ENCODE measurements at regions not wholly inside any gene's neighbourhood (a gene's known extent, or its start where the extent isn't known, plus 50 kb on each side); places are given as distances from the start of the nearest gene placed in this dataset.
"Not testable (repeated sequence)": the region's sequence is repeated elsewhere in the genome, so short reads cannot be mapped to it uniquely, and the experiment has no call there.

GRCh38 chr19:37303591-37304171, 67.2 kb upstream of the ZNF527 start:
- DNase-seq: no peak

DNA sequence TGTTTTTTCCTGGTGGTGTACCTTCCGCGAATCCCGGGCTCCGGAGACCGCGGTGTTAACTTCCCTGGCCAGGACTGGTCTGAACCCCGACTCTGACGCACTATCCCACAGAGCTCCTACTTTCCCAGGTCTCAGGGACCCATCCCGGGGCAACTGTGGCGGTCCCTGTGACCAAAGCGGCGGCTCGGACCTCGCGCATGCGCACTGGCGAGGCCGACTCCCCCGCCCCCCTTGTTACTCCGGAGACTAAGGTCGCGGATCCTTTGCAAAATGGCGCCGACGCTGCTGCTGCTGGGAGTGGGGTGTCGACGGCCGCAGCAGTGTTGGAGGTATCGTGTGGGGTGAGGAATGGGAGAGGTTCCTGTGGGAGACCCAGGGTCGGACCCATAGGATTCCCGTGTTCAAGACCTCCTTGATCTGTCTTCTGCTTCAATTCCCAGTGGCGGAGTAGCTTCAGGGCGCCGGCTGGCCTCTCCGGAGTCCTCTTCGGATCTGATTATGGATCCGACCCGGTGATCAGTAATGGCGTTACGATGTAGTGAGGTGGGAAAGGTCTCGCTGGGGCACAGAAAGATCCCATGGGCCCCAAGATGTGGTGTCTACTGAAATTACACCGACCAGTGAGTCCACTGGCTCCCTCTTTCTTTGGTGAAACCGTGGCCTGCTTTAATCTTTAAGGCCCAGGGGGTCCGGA, 66.6 kb upstream of the ZNF527 start:
- no peak for DNase-seq

DNA sequence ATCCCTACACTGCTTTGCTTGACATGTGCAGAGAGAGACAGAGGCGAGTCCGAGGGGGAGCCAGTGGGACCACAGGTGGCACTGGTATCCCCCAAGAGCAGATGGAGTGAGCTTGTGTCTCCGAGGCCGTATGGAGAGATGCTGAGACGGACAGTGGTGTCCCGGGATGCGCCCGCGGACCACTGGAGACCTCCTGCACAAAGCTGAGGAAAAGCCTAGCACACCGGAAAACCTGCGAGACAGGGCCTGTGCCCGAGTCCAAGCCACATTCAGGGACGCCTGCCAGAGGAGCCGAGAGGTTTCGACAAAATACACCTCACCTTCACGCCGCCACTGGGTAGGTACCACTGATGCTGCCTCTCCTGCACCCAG, 66.0 kb upstream of the ZNF527 start:
- no peak for DNase-seq

GRCh38 chr19:37306383-37306963, 64.4 kb upstream of the ZNF527 start:
- DNase-seq: no peak

DNA sequence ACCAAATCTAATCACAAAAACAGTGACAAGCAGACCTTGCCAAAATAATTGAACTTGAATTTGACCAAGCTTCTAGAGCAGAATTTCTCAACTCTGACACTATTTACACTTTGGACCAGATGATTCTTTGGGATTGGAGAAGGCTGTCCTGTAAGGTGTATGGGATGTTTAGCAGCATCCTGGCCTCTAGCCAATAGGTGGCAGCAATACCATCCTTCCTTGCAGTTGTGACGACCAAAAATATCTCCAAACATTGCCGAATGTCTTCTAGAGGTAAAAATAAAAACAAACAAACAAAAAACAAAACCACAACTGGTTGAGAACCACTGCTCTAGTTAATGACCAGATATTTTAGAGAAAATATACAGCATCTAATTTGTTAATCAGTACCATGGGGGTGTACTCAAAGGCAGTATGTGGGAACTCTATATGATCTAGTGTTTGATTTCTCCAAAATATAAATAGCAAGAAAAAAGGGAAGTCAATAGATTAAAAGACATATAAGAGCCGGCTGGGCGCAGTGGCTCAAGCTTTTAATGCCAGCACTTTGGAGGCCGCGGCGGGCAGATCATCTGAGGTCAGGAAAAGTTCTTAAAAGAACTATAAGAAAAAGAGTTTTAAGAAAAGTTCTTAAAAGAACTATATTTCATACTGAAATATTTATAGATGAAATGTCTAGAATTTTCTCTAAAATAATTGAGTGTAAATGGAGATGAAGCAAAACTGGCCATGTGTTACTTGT, 60.9 kb upstream of the ZNF527 start:
- no peak for DNase-seq

DNA sequence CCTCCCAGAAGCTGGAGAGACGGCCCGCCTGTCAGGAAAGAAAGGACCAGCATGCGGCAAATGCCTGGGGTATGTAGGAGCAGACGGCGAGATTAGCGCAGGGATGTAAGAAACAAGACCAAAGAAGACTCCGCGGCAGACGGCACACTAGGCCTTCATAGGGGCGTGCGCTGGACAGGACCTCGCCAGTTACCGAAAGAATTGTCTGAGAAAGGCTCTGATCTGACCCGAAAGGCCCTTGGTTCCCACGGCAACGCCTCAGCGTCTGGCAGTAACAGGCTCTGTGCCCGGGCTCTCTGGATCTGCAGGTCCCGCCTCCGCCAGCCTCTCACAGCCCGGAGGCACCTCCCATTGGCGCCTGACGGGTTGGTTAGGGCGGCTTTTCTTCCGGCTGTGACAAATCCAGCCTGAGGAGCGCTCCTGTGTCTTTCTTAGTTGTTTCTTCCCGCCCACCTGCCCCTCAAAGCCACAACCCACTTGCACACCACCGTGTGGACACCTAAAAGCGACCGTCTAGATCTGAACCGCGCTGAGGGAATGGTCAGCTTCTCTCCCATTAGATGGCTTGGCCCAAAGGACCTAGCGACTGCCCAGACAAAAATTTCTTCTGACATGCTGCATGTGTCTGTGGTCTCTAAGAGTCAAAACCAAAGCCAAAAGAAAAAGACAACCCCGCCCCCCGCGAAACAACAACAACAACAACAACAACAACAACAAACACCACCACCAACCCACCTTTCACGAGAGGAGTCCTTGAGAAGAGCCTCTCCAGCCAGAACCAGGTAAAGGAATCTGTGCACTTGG, 58.2 kb upstream of the ZNF527 start:
- DNase-seq: peak; percentile 47

- no peak for DNase-seq
Observed at GRCh38 chr19:37313335-37313627, 57.6 kb upstream of the ZNF527 start.

DNA sequence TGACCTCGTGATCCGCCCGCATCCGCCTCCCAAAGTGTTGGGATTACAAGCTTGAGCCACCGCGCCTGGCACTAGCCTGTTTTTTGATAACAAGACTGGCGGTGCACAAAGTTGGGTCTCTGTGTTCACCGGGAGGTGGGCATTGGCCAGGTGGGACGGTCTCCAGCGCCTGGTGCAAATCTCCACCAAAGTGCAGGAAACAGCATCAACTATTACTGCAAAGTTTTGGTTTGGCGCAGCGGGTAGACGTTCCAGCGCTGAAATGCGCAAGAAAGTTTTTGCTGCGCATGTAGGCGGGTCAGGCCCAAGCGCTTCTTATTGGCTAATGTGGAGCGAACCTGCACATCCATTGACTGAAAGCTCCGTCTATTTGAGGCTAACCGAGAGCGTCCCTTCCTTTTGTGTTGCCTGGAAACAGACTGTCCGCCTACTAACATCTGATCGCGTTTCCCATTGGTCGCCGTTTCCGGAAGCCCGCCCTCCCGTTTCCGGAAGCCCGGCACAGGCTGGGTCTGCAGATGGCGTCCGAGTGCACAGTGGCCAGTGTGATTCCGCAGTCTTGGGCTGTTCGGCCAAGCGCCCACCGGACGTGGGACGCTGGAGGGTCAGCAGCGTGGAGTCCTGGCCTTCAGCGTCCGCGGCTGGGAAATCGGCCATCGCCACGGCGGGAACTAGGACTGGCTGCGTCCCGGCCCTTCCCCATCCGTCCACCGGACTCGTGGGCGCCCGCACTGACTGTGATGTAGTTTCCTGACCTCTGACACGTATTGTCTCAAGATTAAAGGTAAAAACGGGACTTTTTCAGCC, 53.3 kb upstream of the ZNF527 start:
- DNase-seq: peak; percentile 91

- not testable (repeated sequence) for DNase-seq
Observed at GRCh38 chr19:37320988-37321387, 49.9 kb upstream of the ZNF527 start.

All from activated naive CD4-positive, alpha-beta T cell treated with anti-CD3 and anti-CD28 coated beads, Interleukin-2, amount 50 U/mL, for 16 hours (primary cell).